ENCODE measurements at regions not wholly inside any gene's neighbourhood (a gene's known extent, or its start where the extent isn't known, plus 50 kb on each side); places are given as distances from the start of the nearest gene placed in this dataset.

DNA sequence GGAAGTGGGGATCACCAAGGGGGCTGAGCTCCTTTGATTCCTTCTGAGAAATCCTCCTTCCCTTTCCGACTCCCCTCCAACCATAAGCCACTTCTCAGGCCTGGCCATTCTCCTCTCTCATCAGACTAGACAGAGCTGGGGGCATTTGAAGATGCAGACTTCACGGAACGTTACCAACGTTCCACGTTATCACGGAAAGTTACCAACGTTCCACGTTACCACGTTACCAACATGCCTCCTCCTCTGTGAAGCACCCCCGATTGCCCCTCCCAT, 85.4 kb upstream of the WWC2 start:
- H3K27me3 ChIP-seq (ENCODE audit: control insufficient read depth in 2 of 2, insufficient read depth in 2 of 2, low read length in 2 of 2) = peaks cover 4 to 8% of the 10 kb centered on the region in 2 experiments
- dilution Hi-C loops (cut with MboI; ENCODE audit: extremely low pct_ligation_motif_present, low sequenced_read_pairs) (no loop called here), intact Hi-C loops (cut with micrococcal nuclease) (no loop called here)
- POLR2A ChIA-PET = no interaction called here
- H3K79me2 ChIP-seq (ENCODE audit: control insufficient read depth, insufficient read depth, low read length) = no peaks in the 10 kb centered on the region
- no peaks in the 10 kb centered on the region for H4K20me1 ChIP-seq (replicated peaks; ENCODE audit: control insufficient read depth, extremely low read depth, insufficient read depth, low read length)
- H3K27ac ChIP-seq (ENCODE audit: insufficient read depth, low read depth, low read length) = no peak overlapping the region
- H3K9me1 ChIP-seq (replicated peaks; ENCODE audit: control insufficient read depth, extremely low read depth, insufficient read depth, low read length) = no peaks in the 10 kb centered on the region
- H3K9ac ChIP-seq (replicated peaks; ENCODE audit: extremely low read depth, insufficient read depth, low read length) = no peak overlapping the region
- no peak overlapping the region for H3K4me3 ChIP-seq (replicated peaks in 1 of 3; ENCODE audit: insufficient read depth in 1 of 3, low read depth in 1 of 3, low read length in 3 of 3)
- FAIRE-seq (no peak), DNase-seq (ENCODE audit: low read depth, low spot score) (no peak)
- H2AFZ ChIP-seq (ENCODE audit: low read depth, low read length) = no peak overlapping the region
- H3K4me1 ChIP-seq (ENCODE audit: control insufficient read depth, extremely low read depth, insufficient read depth, low read length) = no peaks in the 10 kb centered on the region
- BruUV-seq (replicated peaks) = no TSS peak
- TF ChIP-seq, protein P1, sequence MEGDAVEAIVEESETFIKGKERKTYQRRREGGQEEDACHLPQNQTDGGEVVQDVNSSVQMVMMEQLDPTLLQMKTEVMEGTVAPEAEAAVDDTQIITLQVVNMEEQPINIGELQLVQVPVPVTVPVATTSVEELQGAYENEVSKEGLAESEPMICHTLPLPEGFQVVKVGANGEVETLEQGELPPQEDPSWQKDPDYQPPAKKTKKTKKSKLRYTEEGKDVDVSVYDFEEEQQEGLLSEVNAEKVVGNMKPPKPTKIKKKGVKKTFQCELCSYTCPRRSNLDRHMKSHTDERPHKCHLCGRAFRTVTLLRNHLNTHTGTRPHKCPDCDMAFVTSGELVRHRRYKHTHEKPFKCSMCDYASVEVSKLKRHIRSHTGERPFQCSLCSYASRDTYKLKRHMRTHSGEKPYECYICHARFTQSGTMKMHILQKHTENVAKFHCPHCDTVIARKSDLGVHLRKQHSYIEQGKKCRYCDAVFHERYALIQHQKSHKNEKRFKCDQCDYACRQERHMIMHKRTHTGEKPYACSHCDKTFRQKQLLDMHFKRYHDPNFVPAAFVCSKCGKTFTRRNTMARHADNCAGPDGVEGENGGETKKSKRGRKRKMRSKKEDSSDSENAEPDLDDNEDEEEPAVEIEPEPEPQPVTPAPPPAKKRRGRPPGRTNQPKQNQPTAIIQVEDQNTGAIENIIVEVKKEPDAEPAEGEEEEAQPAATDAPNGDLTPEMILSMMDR (IDR thresholded peaks at IDR 0.05; ENCODE audit: extremely low read depth in 1 of 2, insufficient read depth in 1 of 2, low read depth in 1 of 2, low read length in 2 of 2) = no peak
- TF ChIP-seq POLR2A (IDR thresholded peaks at IDR 0.05; ENCODE audit: low read depth, low read length) = no peak
- TF ChIP-seq, protein P2, sequence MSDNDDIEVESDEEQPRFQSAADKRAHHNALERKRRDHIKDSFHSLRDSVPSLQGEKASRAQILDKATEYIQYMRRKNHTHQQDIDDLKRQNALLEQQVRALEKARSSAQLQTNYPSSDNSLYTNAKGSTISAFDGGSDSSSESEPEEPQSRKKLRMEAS (IDR thresholded peaks at IDR 0.05; ENCODE audit: insufficient read depth, insufficient read length) = no peak
- H3K4me2 ChIP-seq (ENCODE audit: insufficient read depth, low read length) = no peak overlapping the region
- CTCF ChIA-PET = interaction anchor here (1.0 kb wide), 1 partner anchor 59 kb away, joined by 3 read pairs; no protein-coding TSS in a partner anchor
- no peaks in the 10 kb centered on the region for H3K36me3 ChIP-seq (ENCODE audit: control insufficient read depth in 2 of 2, extremely low read depth in 1 of 2, insufficient read depth in 2 of 2, low read length in 2 of 2)
- no peaks in the 10 kb centered on the region for H3K9me3 ChIP-seq (replicated peaks; ENCODE audit: control insufficient read depth, insufficient read depth, low read length)

DNA sequence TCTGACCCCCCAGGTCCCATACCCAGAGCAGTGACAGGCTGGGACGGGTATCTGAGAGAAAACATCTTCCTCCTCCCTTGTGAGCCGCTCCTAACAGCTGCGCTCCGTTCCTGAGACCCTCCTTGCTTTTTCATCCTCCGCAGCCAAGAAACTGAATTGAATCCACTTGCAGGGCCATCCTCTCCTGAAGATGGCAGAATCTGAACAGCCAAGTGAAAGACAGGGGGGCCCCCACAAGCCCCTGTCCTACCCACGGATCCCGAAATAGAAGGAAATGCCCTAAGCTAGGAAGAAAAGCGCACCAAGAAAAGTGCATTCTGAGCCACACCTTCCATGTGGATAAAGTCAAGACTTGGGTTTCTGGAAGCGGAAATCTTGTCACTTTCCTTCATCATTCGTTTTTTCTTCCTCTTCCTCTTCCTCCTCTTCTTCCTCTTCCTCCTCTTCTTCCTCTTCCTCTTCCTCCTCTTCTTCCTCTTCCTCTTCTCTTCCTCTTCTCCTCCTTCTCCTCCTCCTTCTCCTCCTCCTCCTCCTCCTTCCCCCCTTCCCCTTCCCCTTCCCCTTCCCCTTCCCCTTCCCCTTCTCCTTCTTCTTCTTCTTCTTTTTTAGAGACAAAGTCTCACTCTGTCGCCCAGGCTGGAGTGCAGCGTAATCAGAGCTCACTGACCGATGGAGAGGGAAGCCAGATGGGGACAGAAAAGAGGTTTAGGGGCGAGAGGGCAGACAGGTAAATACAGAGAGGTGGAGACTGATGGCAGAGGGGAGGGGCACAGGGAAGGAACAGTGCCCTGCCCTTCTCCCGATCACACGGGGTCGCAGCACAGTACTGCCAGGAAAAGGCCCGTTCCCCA, 86.0 kb upstream of the WWC2 start:
- POLR2A ChIA-PET = no interaction called here
- Histone ChIP-seq H3K9ac (replicated peaks; ENCODE audit: extremely low read depth, insufficient read depth, low read length) (no peak overlapping the region), H3K79me2 (ENCODE audit: control insufficient read depth, insufficient read depth, low read length) (no peaks in the 10 kb centered on the region), H3K27ac (ENCODE audit: insufficient read depth, low read depth, low read length) (no peak overlapping the region), H4K20me1 (replicated peaks; ENCODE audit: control insufficient read depth, extremely low read depth, insufficient read depth, low read length) (no peaks in the 10 kb centered on the region), H3K9me1 (replicated peaks; ENCODE audit: control insufficient read depth, extremely low read depth, insufficient read depth, low read length) (no peaks in the 10 kb centered on the region), H3K4me3 (replicated peaks in 1 of 3; ENCODE audit: insufficient read depth in 1 of 3, low read depth in 1 of 3, low read length in 3 of 3) (no peak overlapping the region), H3K4me1 (ENCODE audit: control insufficient read depth, extremely low read depth, insufficient read depth, low read length) (no peaks in the 10 kb centered on the region), H2AFZ (ENCODE audit: low read depth, low read length) (no peak overlapping the region), H3K27me3 (ENCODE audit: control insufficient read depth in 2 of 2, insufficient read depth in 2 of 2, low read length in 2 of 2) (peaks cover 6 to 13% of the 10 kb centered on the region in 2 experiments), H3K4me2 (ENCODE audit: insufficient read depth, low read length) (no peak overlapping the region), H3K9me3 (replicated peaks; ENCODE audit: control insufficient read depth, insufficient read depth, low read length) (no peaks in the 10 kb centered on the region), H3K36me3 (ENCODE audit: control insufficient read depth in 2 of 2, extremely low read depth in 1 of 2, insufficient read depth in 2 of 2, low read length in 2 of 2) (no peaks in the 10 kb centered on the region)
- dilution Hi-C loops (cut with MboI; ENCODE audit: extremely low pct_ligation_motif_present, low sequenced_read_pairs) = no loop called here
- BruUV-seq (replicated peaks) = no TSS peak
- intact Hi-C loops (cut with micrococcal nuclease) = no loop called here
- FAIRE-seq (no peak), DNase-seq (ENCODE audit: low read depth, low spot score) (no peak)
- CTCF ChIA-PET = interaction anchor here (1.0 kb wide), 1 partner anchor 60 kb away, joined by 3 read pairs; no protein-coding TSS in a partner anchor
- TF ChIP-seq POLR2AphosphoS5 (IDR thresholded peaks at IDR 0.05; ENCODE audit: insufficient read depth, low read depth, low read length) = no peak
- TF ChIP-seq, protein P2 (IDR thresholded peaks at IDR 0.05; ENCODE audit: insufficient read depth, insufficient read length) = no peak
- no peak for TF ChIP-seq MYC (IDR thresholded peaks at IDR 0.05; ENCODE audit: low read depth, low read length)
